ENCODE measurements at regions not wholly inside any gene's neighbourhood (a gene's known extent, or its start where the extent isn't known, plus 50 kb on each side); places are given as distances from the start of the nearest gene placed in this dataset.

DNA sequence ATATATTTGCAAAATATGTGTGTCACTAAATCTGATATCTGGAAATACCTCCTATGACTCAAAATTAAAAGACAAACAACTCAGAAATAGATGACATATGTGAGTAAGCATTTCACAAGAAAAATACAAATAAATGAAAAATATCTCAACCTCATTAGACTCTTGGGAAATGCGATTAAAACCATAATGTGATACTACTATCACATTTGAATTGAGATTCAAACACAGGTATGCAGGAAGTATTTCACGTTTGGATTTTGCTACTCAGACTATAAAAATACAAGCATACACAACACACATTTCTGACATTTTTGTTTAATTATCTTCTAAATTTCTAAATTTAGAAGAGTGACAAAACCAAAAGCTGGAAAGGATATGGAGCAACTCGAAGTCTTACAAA is 811.9 kb upstream of the LRRC4C start:
- TF ChIP-seq POLR2AphosphoS5 (IDR thresholded peaks at IDR 0.05) (no peak), EP300 (IDR thresholded peaks at IDR 0.05) (no peak)
- TF ChIP-seq, protein P1, sequence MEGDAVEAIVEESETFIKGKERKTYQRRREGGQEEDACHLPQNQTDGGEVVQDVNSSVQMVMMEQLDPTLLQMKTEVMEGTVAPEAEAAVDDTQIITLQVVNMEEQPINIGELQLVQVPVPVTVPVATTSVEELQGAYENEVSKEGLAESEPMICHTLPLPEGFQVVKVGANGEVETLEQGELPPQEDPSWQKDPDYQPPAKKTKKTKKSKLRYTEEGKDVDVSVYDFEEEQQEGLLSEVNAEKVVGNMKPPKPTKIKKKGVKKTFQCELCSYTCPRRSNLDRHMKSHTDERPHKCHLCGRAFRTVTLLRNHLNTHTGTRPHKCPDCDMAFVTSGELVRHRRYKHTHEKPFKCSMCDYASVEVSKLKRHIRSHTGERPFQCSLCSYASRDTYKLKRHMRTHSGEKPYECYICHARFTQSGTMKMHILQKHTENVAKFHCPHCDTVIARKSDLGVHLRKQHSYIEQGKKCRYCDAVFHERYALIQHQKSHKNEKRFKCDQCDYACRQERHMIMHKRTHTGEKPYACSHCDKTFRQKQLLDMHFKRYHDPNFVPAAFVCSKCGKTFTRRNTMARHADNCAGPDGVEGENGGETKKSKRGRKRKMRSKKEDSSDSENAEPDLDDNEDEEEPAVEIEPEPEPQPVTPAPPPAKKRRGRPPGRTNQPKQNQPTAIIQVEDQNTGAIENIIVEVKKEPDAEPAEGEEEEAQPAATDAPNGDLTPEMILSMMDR (IDR thresholded peaks at IDR 0.05) = no peak

Measured in gastroesophageal sphincter (tissue), 3 donors.